ENCODE measurements at regions not wholly inside any gene's neighbourhood (a gene's known extent, or its start where the extent isn't known, plus 50 kb on each side); places are given as distances from the start of the nearest gene placed in this dataset.

GRCh38 chr3:22118542-22118941, 367.5 kb upstream of the ZNF385D start:
- TF ChIP-seq CTCF (IDR thresholded peaks at IDR 0.05), result no peak
- no peak for TF ChIP-seq POLR2A (IDR thresholded peaks at IDR 0.05)
